Trophoblast cell (in vitro differentiated cells and primary cell): ENCODE measurements at regions not wholly inside any gene's neighbourhood (a gene's known extent, or its start where the extent isn't known, plus 50 kb on each side); places are given as distances from the start of the nearest gene placed in this dataset.
A peak's percentile ranks its signal among the peaks of the same experiment; 100 is the strongest.

Experiments
- DNase-seq, 2 donors: peaks; one replicate each; pipeline ENCODE4 v3.0.0-alpha.2; 2016
- H2AFZ ChIP-seq: 2 replicates; pipeline ENCODE4 v1.6.1; 2013; ENCODE audit warnings: low read length, moderate library complexity, mild to moderate bottlenecking; ENCODE audit not compliant: insufficient read depth, poor library complexity
- H2AK5ac ChIP-seq: 2 replicates; pipeline ENCODE4 v1.6.1; 2013; ENCODE audit warnings: mild to moderate bottlenecking, low read length
- H2BK120ac ChIP-seq: 2 replicates; pipeline ENCODE4 v1.6.1; 2013; ENCODE audit warnings: low read length, mild to moderate bottlenecking, moderate library complexity; ENCODE audit not compliant: insufficient read depth, poor library complexity
- H2BK12ac ChIP-seq: 2 replicates; pipeline ENCODE4 v1.6.1; 2013; ENCODE audit warnings: mild to moderate bottlenecking, low read length, moderate library complexity
- H2BK5ac ChIP-seq: 2 replicates; pipeline ENCODE4 v1.6.1; 2013; ENCODE audit warnings: low read length, low read depth, moderate library complexity, mild to moderate bottlenecking; ENCODE audit not compliant: poor library complexity
- H3K14ac ChIP-seq: 2 replicates; pipeline ENCODE4 v1.6.1; 2013; ENCODE audit warnings: mild to moderate bottlenecking, low read length
- H3K18ac ChIP-seq: 2 replicates; pipeline ENCODE4 v1.6.1; 2013; ENCODE audit warnings: mild to moderate bottlenecking, low read length
- H3K23ac ChIP-seq: 2 replicates; pipeline ENCODE4 v1.6.1; 2013; ENCODE audit warnings: low read length
- H3K27ac ChIP-seq: 2 replicates; pipeline ENCODE4 v1.5.1; 2013; ENCODE audit warnings: low read depth, mild to moderate bottlenecking, inconsistent platforms, low read length, moderate library complexity
- H3K27me3 ChIP-seq: 2 replicates; pipeline ENCODE4 v1.6.1; 2013; ENCODE audit warnings: inconsistent platforms, mild to moderate bottlenecking, low read length, moderate library complexity; ENCODE audit not compliant: insufficient read depth
- H3K36me3 ChIP-seq, 2 experiments: 1 replicate in 1 of 2; 2 replicates in 1 of 2; pipeline ENCODE4 v1.6.1; 2013; ENCODE audit warnings: low read length in 2 of 2, mild to moderate bottlenecking in 2 of 2, moderate library complexity in 1 of 2; ENCODE audit not compliant: insufficient read depth in 2 of 2, control insufficient read depth in 1 of 2
- H3K4ac ChIP-seq: 2 replicates; pipeline ENCODE4 v1.6.1; 2013; ENCODE audit warnings: low read depth, mild to moderate bottlenecking, low read length, moderate library complexity
- H3K4me1 ChIP-seq, 2 experiments: 1 replicate in 1 of 2; 2 replicates in 1 of 2; pipeline ENCODE4 v1.6.1; 2013; ENCODE audit warnings: low read length in 2 of 2, mild to moderate bottlenecking in 2 of 2, moderate library complexity in 1 of 2; ENCODE audit not compliant: insufficient read depth in 2 of 2, control insufficient read depth in 1 of 2
- H3K4me2 ChIP-seq: 2 replicates; pipeline ENCODE4 v1.6.1; 2013; ENCODE audit warnings: inconsistent platforms, mild to moderate bottlenecking, low read length, moderate library complexity
- H3K4me3 ChIP-seq: 2 replicates; pipeline ENCODE4 v1.5.1; 2013; ENCODE audit warnings: mild to moderate bottlenecking, low read depth, low read length, inconsistent platforms
- H3K79me1 ChIP-seq: one replicate; pipeline ENCODE4 v1.6.1; 2013; ENCODE audit warnings: low read length
- H3K79me2 ChIP-seq: 2 replicates; pipeline ENCODE4 v1.6.1; 2013; ENCODE audit warnings: low read length, mild to moderate bottlenecking; ENCODE audit not compliant: control insufficient read depth, insufficient read depth, poor library complexity
- H3K9ac ChIP-seq: 2 replicates; pipeline ENCODE4 v1.6.1; 2013; ENCODE audit warnings: mild to moderate bottlenecking, low read length
- H3K9me3 ChIP-seq: 2 replicates; pipeline ENCODE4 v1.6.1; 2013; ENCODE audit warnings: low read depth, mild to moderate bottlenecking, control low read depth, inconsistent platforms, low read length; ENCODE audit not compliant: insufficient read depth
- H4K12ac ChIP-seq: 2 replicates; pipeline ENCODE4 v1.6.1; 2013; ENCODE audit warnings: low read depth, mild to moderate bottlenecking, low read length, moderate library complexity
- H4K8ac ChIP-seq: 2 replicates; pipeline ENCODE4 v1.6.1; 2013; ENCODE audit warnings: low read depth, mild to moderate bottlenecking, low read length, moderate library complexity
- H4K91ac ChIP-seq: one replicate; pipeline ENCODE4 v1.6.1; 2013; ENCODE audit warnings: low read depth, mild to moderate bottlenecking, low read length, moderate library complexity
- WGBS: extraction: QIAGEN DNeasy Blood & Tissue Kit; methylation state at CpG from one replicate; pipeline ENCODE4 v1.1.7; 2013; ENCODE audit warnings: missing lambda C conversion rate; ENCODE audit not compliant: insufficient read length, insufficient coverage; ENCODE audit errors: extremely low coverage; 5-methylcytosine and 5-hydroxymethylcytosine counted together

DNA sequence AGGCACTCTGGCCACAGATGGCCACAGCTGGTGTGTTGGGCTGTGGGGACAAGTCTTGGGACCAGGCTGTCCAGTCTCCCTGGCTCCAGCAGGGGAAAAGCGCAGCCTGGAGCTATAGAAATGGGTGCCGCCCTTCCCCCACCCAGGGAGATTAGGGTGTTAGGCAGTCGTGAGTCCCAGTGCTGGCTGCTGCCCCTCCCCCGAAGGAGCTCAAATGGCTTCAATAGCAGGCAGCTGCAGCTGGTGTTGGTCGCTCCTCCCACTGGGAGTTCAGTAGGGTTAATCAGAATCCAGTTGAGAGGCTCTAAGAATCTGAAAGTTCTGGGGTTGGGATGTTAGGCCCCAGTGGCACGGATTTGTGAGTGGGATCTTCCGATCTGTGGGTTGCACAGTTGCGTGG, 595.6 kb upstream of the PKN2 start:
- H4K91ac ChIP-seq: no peak overlapping the region
- H4K8ac ChIP-seq: no peak overlapping the region
- H2BK120ac ChIP-seq: no peak overlapping the region
- H3K18ac ChIP-seq: no peak overlapping the region
- no peaks in the 10 kb centered on the region for H3K27me3 ChIP-seq
- no peaks in the 10 kb centered on the region for H3K79me2 ChIP-seq
- H3K23ac ChIP-seq: no peak overlapping the region
- no peak overlapping the region for H3K4me3 ChIP-seq
- no peak for DNase-seq
- no peak overlapping the region for H3K14ac ChIP-seq
- H3K4ac ChIP-seq: no peak overlapping the region
- H3K79me1 ChIP-seq: no peaks in the 10 kb centered on the region
- no peak overlapping the region for H2AK5ac ChIP-seq
- peaks cover 0 to 1% of the 10 kb centered on the region in 2 experiments for H3K36me3 ChIP-seq
- no peak overlapping the region for H4K12ac ChIP-seq
- H3K27ac ChIP-seq: no peak overlapping the region
- H3K4me2 ChIP-seq: no peak overlapping the region
- H3K9me3 ChIP-seq: no peaks in the 10 kb centered on the region
- H3K4me1 ChIP-seq: peaks cover 0 to 1% of the 10 kb centered on the region in 2 experiments
- H3K9ac ChIP-seq: no peak overlapping the region
- no peak overlapping the region for H2BK12ac ChIP-seq
- no CpG with 5 or more reads among the region's 8 CpGs for WGBS
- H2BK5ac ChIP-seq: no peak overlapping the region
- no peak overlapping the region for H2AFZ ChIP-seq

DNA sequence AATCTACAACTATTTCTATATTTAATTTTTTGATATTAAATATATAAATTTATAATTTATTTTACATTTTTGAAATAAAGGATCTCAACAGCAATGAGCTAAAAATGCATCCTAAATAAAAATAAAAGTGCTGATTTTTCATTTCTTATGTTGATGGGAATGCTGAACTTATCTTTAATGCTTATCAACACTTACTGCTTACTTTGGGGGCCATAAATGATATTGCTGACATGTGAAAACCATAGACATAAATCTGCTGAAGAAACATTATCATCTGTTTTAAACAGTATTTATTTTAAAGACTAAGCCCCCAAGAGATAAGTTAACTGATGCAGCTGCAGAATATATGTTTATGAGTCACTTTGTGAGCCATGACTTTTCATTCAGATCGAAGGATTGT, 594.1 kb upstream of the PKN2 start:
- Histone ChIP-seq H2BK5ac (no peak overlapping the region), H3K4me2 (no peak overlapping the region), H3K4me3 (no peak overlapping the region), H4K91ac (no peak overlapping the region), H3K9me3 (no peaks in the 10 kb centered on the region), H3K9ac (no peak overlapping the region), H3K4me1 (peaks cover 0 to 3% of the 10 kb centered on the region in 2 experiments), H3K4ac (no peak overlapping the region), H3K23ac (no peak overlapping the region), H3K79me1 (no peaks in the 10 kb centered on the region), H3K14ac (no peak overlapping the region), H2BK120ac (no peak overlapping the region), H3K36me3 (peaks cover 0 to 1% of the 10 kb centered on the region in 2 experiments), H3K27me3 (no peaks in the 10 kb centered on the region), H3K79me2 (no peaks in the 10 kb centered on the region), H3K18ac (no peak overlapping the region), H2AK5ac (no peak overlapping the region), H2BK12ac (no peak overlapping the region), H4K12ac (no peak overlapping the region), H3K27ac (no peak overlapping the region), H2AFZ (no peak overlapping the region), H4K8ac (no peak overlapping the region)
- WGBS: no CpG with 5 or more reads among the region's 1 CpG
- no peak for DNase-seq

DNA sequence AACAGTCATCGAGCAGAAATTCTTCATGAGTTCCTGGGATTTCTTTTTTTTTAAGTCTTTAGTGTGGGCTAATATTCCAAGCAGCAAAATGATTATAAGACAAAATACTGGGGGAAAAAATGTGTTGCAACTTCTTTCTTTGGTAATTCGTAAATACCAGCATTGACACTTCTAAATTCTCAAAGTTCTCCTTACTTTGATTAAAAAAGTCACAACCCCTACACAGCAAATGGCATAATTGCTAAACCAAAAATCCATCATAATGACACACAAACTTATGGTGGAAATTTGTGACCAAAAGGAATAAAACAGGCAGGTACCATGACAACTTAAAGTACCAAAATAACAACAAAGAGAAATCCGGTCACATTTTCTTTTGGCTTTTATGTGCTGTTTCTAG, 585.2 kb upstream of the PKN2 start:
- no peaks in the 10 kb centered on the region for H3K79me2 ChIP-seq
- H3K79me1 ChIP-seq: no peaks in the 10 kb centered on the region
- no peak overlapping the region for H3K9ac ChIP-seq
- no peak overlapping the region for H2BK5ac ChIP-seq
- WGBS: no CpG with 5 or more reads among the region's 3 CpGs
- H2BK120ac ChIP-seq: no peak overlapping the region
- no peak overlapping the region for H3K23ac ChIP-seq
- H3K36me3 ChIP-seq: no peaks in the 10 kb centered on the region
- no peak overlapping the region for H3K27ac ChIP-seq
- H3K4me1 ChIP-seq: no peaks in the 10 kb centered on the region
- H3K4me2 ChIP-seq: no peak overlapping the region
- no peaks in the 10 kb centered on the region for H3K9me3 ChIP-seq
- H3K18ac ChIP-seq: no peak overlapping the region
- no peaks in the 10 kb centered on the region for H3K27me3 ChIP-seq
- H4K8ac ChIP-seq: no peak overlapping the region
- H2AFZ ChIP-seq: no peak overlapping the region
- no peak overlapping the region for H3K14ac ChIP-seq
- no peak overlapping the region for H2BK12ac ChIP-seq
- DNase-seq: peak; percentile 49 to 96
- no peak overlapping the region for H3K4me3 ChIP-seq
- no peak overlapping the region for H3K4ac ChIP-seq
- no peak overlapping the region for H2AK5ac ChIP-seq
- no peak overlapping the region for H4K91ac ChIP-seq
- H4K12ac ChIP-seq: no peak overlapping the region

DNA sequence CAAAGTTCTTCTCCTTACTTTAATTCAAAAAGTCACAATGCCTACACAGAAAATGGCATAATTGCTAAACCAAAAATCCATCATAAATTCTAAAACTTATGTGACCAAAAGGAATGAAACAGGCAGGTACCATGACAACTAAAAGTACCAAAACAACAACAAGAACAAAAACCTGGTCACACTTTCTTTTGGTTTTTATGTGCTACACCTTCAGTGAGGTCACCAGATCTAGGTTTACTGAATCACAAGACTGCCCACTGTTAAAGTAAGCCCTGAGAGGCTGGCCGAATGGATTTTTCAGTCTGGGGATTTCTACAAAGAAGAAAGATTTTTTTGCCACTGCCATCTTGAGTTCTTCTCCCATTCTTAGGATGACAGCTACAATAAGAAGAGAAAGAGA, 583.0 kb upstream of the PKN2 start:
- Histone ChIP-seq H3K79me1 (no peaks in the 10 kb centered on the region), H3K23ac (no peak overlapping the region), H2BK120ac (no peak overlapping the region), H3K4me2 (no peak overlapping the region), H3K18ac (no peak overlapping the region), H3K4me3 (no peak overlapping the region), H3K9ac (no peak overlapping the region), H3K36me3 (no peaks in the 10 kb centered on the region), H3K14ac (no peak overlapping the region), H2BK12ac (no peak overlapping the region), H3K79me2 (no peaks in the 10 kb centered on the region), H3K27me3 (no peaks in the 10 kb centered on the region), H2AFZ (no peak overlapping the region), H2BK5ac (no peak overlapping the region), H4K12ac (no peak overlapping the region), H3K27ac (no peak overlapping the region), H3K4me1 (no peaks in the 10 kb centered on the region), H2AK5ac (no peak overlapping the region), H4K91ac (no peak overlapping the region), H4K8ac (no peak overlapping the region), H3K4ac (no peak overlapping the region), H3K9me3 (no peaks in the 10 kb centered on the region)
- peak; percentile 29 to 83 for DNase-seq
- no CpG with 5 or more reads among the region's 1 CpG for WGBS
